Keratinocyte (primary cell): ENCODE measurements at regions not wholly inside any gene's neighbourhood (a gene's known extent, or its start where the extent isn't known, plus 50 kb on each side); places are given as distances from the start of the nearest gene placed in this dataset.

ENCODE experiments used
- DNase-seq: peaks from one replicate; pipeline ENCODE4 v3.0.0-alpha.2; 2011; ENCODE audit warnings: low read depth, missing footprints, low spot score
- FAIRE-seq: peaks from 2 replicates; lab custom pipeline; 2011; peaks lifted over from hg19 to GRCh38; lab: Jason Lieb, UNC
- H2AFZ ChIP-seq: 2 replicates; pipeline ENCODE4 v1.6.0; 2012; ENCODE audit warnings: low read length, control low read depth, inconsistent platforms; ENCODE audit not compliant: control insufficient read depth
- H3K27ac ChIP-seq: 2 replicates; pipeline ENCODE4 v1.5.1; 2011; ENCODE audit warnings: low read length; ENCODE audit not compliant: control insufficient read depth, insufficient read depth
- H3K27me3 ChIP-seq: 3 replicates; pipeline ENCODE4 v1.6.0; 2011; ENCODE audit warnings: low read length; ENCODE audit not compliant: control insufficient read depth, insufficient read depth; ENCODE audit errors: extremely low read depth
- H3K36me3 ChIP-seq, 2 experiments: 2 replicates in 1 of 2; 3 replicates in 1 of 2; pipeline ENCODE4 v1.5.1; 2011; ENCODE audit warnings: low read length in 2 of 2, mild to moderate bottlenecking in 1 of 2; ENCODE audit not compliant: control insufficient read depth in 2 of 2, insufficient read depth in 2 of 2; ENCODE audit errors: extremely low read depth in 1 of 2
- H3K4me1 ChIP-seq: 3 replicates; pipeline ENCODE4 v1.5.1; 2011; ENCODE audit warnings: low read length; ENCODE audit not compliant: control insufficient read depth, insufficient read depth; ENCODE audit errors: extremely low read depth
- H3K4me2 ChIP-seq: 3 replicates; pipeline ENCODE4 v1.6.0; 2011; ENCODE audit warnings: low read depth, low read length; ENCODE audit not compliant: control insufficient read depth, insufficient read depth; ENCODE audit errors: extremely low read depth
- H3K4me3 ChIP-seq, 3 experiments: fragments of 200-600 bp in 1 of 3; sonication (generic) in 1 of 3; 2 replicates in 2 of 3; 3 replicates in 1 of 3; pipeline ENCODE4 v1.5.1; 2011 to 2016; ENCODE audit warnings: low read length in 3 of 3, mild to moderate bottlenecking in 3 of 3, control low read depth in 2 of 3, inconsistent platforms in 1 of 3, low read depth in 1 of 3, mixed read lengths in 1 of 3, mixed run types in 1 of 3, moderate library complexity in 1 of 3; ENCODE audit not compliant: control insufficient read depth in 2 of 3, insufficient read depth in 2 of 3; ENCODE audit errors: extremely low read depth in 1 of 3
- H3K79me2 ChIP-seq: 2 replicates; pipeline ENCODE4 v1.6.0; 2012; ENCODE audit warnings: low read length; ENCODE audit not compliant: control insufficient read depth, insufficient read depth
- H3K9ac ChIP-seq: 3 replicates; pipeline ENCODE4 v1.6.0; 2011; ENCODE audit warnings: low read length; ENCODE audit not compliant: control insufficient read depth, insufficient read depth; ENCODE audit errors: extremely low read depth
- H3K9me1 ChIP-seq: 3 replicates; pipeline ENCODE4 v1.6.0; 2011; ENCODE audit warnings: low read length; ENCODE audit not compliant: control insufficient read depth, insufficient read depth; ENCODE audit errors: extremely low read depth
- H3K9me3 ChIP-seq: 2 replicates; pipeline ENCODE4 v1.5.1; 2012; ENCODE audit warnings: low read depth, low read length; ENCODE audit not compliant: control insufficient read depth
- H4K20me1 ChIP-seq: 3 replicates; pipeline ENCODE4 v1.6.0; 2011; ENCODE audit warnings: low read length; ENCODE audit not compliant: control insufficient read depth, insufficient read depth; ENCODE audit errors: extremely low read depth
- CTCF ChIP-seq, 3 experiments: IDR thresholded peaks in 1 of 3; conservative IDR thresholded peaks in 1 of 3; optimal IDR thresholded peaks in 1 of 3; 2 replicates in 2 of 3; 3 replicates in 1 of 3; pipeline versions ENCODE3 to v1.5.1; 2011; ENCODE audit warnings: low read length in 3 of 3, mild to moderate bottlenecking in 3 of 3, moderate library complexity in 2 of 3, control low read depth in 1 of 3, inconsistent platforms in 1 of 3; ENCODE audit not compliant: insufficient read depth in 2 of 3; ENCODE audit errors: extremely low read depth in 1 of 3
- EZH2 ChIP-seq: IDR thresholded peaks from one replicate; pipeline ENCODE4 v1.6.1; 2012; ENCODE audit warnings: inconsistent platforms, mild to moderate bottlenecking, low read length, moderate library complexity
- dilution Hi-C: fragments of 300-500 bp; cut with MboI; formaldehyde crosslinking; loops from one replicate; pipeline ENCODE4 v1.7.0; 2020; ENCODE audit warnings: low sequenced_read_pairs; ENCODE audit not compliant: extremely low pct_ligation_motif_present

- FAIRE-seq (no peak), DNase-seq (no peak)
- no peak for TF ChIP-seq EZH2
- no peak for TF ChIP-seq CTCF (optimal IDR thresholded peaks at IDR 0.05 in 1 of 3, IDR thresholded peaks at IDR 0.05 in 1 of 3, conservative IDR thresholded peaks at IDR 0.05 in 1 of 3; ENCODE audit: extremely low read depth in 1 of 3, insufficient read depth in 2 of 3, low read length in 3 of 3)
- no peaks in the 10 kb centered on the region for H3K79me2 ChIP-seq
- no peak overlapping the region for H3K27ac ChIP-seq
- no peaks in the 10 kb centered on the region for H3K36me3 ChIP-seq
- no peak overlapping the region for H2AFZ ChIP-seq
- no peaks in the 10 kb centered on the region for H3K9me3 ChIP-seq
- H4K20me1 ChIP-seq, result no peaks in the 10 kb centered on the region
- dilution Hi-C loops, result no loop called here
- H3K9me1 ChIP-seq, result no peaks in the 10 kb centered on the region
- H3K4me3 ChIP-seq, result no peak overlapping the region
- no peak overlapping the region for H3K9ac ChIP-seq
- H3K4me1 ChIP-seq, result no peaks in the 10 kb centered on the region
- no peak overlapping the region for H3K4me2 ChIP-seq
- H3K27me3 ChIP-seq, result no peaks in the 10 kb centered on the region
Observed at GRCh38 chr2:146125551-146125950, 1605.6 kb upstream of the ZEB2 start.

GRCh38 chr2:146124741-146125140 lies 1604.8 kb upstream of the ZEB2 start:
- DNase-seq, result no peak

More at GRCh38 chr2:146124741-146125140, 1604.8 kb upstream of the ZEB2 start:
- Histone ChIP-seq H4K20me1 (no peaks in the 10 kb centered on the region), H2AFZ (no peak overlapping the region), H3K4me2 (no peak overlapping the region), H3K4me1 (no peaks in the 10 kb centered on the region), H3K9ac (no peak overlapping the region), H3K27ac (no peak overlapping the region), H3K79me2 (no peaks in the 10 kb centered on the region), H3K9me3 (no peaks in the 10 kb centered on the region), H3K36me3 (no peaks in the 10 kb centered on the region), H3K9me1 (no peaks in the 10 kb centered on the region), H3K27me3 (no peaks in the 10 kb centered on the region), H3K4me3 (no peak overlapping the region)
- no peak for TF ChIP-seq EZH2
- no peak for TF ChIP-seq CTCF (optimal IDR thresholded peaks at IDR 0.05 in 1 of 3, IDR thresholded peaks at IDR 0.05 in 1 of 3, conservative IDR thresholded peaks at IDR 0.05 in 1 of 3; ENCODE audit: extremely low read depth in 1 of 3, insufficient read depth in 2 of 3, low read length in 3 of 3)
- peak; percentile 41 for FAIRE-seq
- dilution Hi-C loops, result no loop called here
